Kidney (tissue), 13 donors: ENCODE measurements at regions not wholly inside any gene's neighbourhood (a gene's known extent, or its start where the extent isn't known, plus 50 kb on each side); places are given as distances from the start of the nearest gene placed in this dataset.

ENCODE experiments used
- DNase-seq, 5 donors: peaks; one replicate each; pipeline ENCODE4 v3.0.0-alpha.2; 2013 to 2020
- FAIRE-seq: peaks from 2 replicates; lab custom pipeline; 2012; peaks lifted over from hg19 to GRCh38; lab: Jason Lieb, UNC
- H3K27ac ChIP-seq, 2 donors: one replicate each; pipeline ENCODE4 v1.7.0; 2013; ENCODE audit warnings: low read depth in 2 of 2, low read length in 2 of 2, inconsistent platforms in 1 of 2
- H3K27me3 ChIP-seq: one replicate; pipeline ENCODE4 v1.7.1; 2013; ENCODE audit warnings: low read length, inconsistent platforms; ENCODE audit not compliant: control insufficient read depth, insufficient read depth
- H3K36me3 ChIP-seq, 3 donors: one replicate each; pipeline versions ENCODE4 v1.7.0 to v1.7.1; 2013; ENCODE audit warnings: low read length in 3 of 3, control low read depth in 1 of 3, inconsistent platforms in 1 of 3; ENCODE audit not compliant: insufficient read depth in 3 of 3, control insufficient read depth in 2 of 3
- H3K4me1 ChIP-seq, 3 donors: one replicate each; pipeline versions ENCODE4 v1.7.0 to v1.7.1; 2013; ENCODE audit warnings: low read length in 3 of 3, inconsistent platforms in 1 of 3, low read depth in 1 of 3; ENCODE audit not compliant: control insufficient read depth in 2 of 3, insufficient read depth in 2 of 3
- H3K4me3 ChIP-seq, 3 donors: one replicate each; pipeline versions ENCODE4 v1.7.0 to v1.8.1; 2013; ENCODE audit warnings: low read length in 3 of 3, control low read depth in 1 of 3, inconsistent platforms in 1 of 3
- H3K9ac ChIP-seq, 3 donors: one replicate each; pipeline versions ENCODE4 v1.7.0 to v1.7.1; 2013; ENCODE audit warnings: low read length in 3 of 3, control low read depth in 1 of 3, inconsistent platforms in 1 of 3
- H3K9me3 ChIP-seq, 3 donors: one replicate each; pipeline versions ENCODE4 v1.7.0 to v1.7.1; 2013; ENCODE audit warnings: low read length in 3 of 3, control low read depth in 1 of 3, inconsistent platforms in 1 of 3; ENCODE audit not compliant: control insufficient read depth in 2 of 3, insufficient read depth in 1 of 3
- intact Hi-C: fragments of 100-400 bp; cut with DNase I; formaldehyde crosslinking; loops from one replicate; pipeline ENCODE4 v1.11.1; 2022
- TF ChIP-seq, protein P1 (sequence below): IDR thresholded peaks from 3 replicates; pipeline ENCODE4 v1.5.1; 2012; ENCODE audit warnings: mild to moderate bottlenecking, moderate library complexity, borderline replicate concordance; ENCODE audit not compliant: insufficient read depth; ENCODE audit errors: extremely low read depth
- donor health status: control.
- donor health status: control.
- donor health status: control.
- donor health status: control.
- donor health status: control.
- donor health status: DM: yes; HTN: yes; CAD: no.
- donor health status: Normal renal cell carcinoma (clear cell type).

DNA sequence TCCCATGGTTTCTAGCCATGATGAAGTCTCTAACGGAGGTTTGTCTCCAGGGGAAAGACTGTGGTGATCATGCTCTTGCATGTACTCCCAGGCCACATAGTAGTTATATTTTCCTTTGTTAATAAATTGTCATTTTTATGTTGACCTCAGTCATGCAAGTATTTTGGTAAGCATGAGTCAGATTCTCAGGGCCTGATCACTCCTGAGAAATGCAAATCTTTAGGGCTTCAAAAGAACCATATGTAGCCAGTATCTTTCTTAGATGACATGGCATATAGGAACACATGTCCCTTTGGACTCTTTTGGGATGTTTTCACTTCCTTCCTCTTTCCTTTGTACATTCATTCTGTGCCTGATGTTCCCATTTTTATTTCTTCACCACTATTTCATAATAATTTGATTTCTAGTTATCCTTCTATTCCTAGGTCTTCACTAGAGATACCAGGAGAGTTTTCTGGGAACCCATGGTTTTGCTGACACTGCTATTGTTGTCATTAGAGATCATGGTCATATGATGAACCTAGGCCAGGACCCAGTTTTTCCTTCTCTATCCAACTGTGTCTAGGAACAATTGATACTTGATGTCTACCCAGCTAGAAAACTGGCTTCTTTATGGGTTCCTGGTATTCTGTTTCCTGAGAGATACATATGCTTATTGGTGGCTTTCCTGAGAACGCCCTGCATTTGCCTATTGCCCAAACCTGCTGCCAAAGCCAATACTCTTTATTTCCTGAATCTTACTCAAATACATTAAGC lies 248.1 kb upstream of the NREP start:
- H3K9ac ChIP-seq: no peak overlapping the region
- no peaks in the 10 kb centered on the region for H3K9me3 ChIP-seq
- no peak overlapping the region for H3K4me3 ChIP-seq
- H3K27me3 ChIP-seq: no peaks in the 10 kb centered on the region
- no peaks in the 10 kb centered on the region for H3K36me3 ChIP-seq
- no peak overlapping the region for H3K27ac ChIP-seq
- intact Hi-C loops: no loop called here
- no peak for FAIRE-seq
- TF ChIP-seq, protein P1, sequence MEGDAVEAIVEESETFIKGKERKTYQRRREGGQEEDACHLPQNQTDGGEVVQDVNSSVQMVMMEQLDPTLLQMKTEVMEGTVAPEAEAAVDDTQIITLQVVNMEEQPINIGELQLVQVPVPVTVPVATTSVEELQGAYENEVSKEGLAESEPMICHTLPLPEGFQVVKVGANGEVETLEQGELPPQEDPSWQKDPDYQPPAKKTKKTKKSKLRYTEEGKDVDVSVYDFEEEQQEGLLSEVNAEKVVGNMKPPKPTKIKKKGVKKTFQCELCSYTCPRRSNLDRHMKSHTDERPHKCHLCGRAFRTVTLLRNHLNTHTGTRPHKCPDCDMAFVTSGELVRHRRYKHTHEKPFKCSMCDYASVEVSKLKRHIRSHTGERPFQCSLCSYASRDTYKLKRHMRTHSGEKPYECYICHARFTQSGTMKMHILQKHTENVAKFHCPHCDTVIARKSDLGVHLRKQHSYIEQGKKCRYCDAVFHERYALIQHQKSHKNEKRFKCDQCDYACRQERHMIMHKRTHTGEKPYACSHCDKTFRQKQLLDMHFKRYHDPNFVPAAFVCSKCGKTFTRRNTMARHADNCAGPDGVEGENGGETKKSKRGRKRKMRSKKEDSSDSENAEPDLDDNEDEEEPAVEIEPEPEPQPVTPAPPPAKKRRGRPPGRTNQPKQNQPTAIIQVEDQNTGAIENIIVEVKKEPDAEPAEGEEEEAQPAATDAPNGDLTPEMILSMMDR: no peak
- H3K4me1 ChIP-seq: no peaks in the 10 kb centered on the region
- DNase-seq: no peak

DNA sequence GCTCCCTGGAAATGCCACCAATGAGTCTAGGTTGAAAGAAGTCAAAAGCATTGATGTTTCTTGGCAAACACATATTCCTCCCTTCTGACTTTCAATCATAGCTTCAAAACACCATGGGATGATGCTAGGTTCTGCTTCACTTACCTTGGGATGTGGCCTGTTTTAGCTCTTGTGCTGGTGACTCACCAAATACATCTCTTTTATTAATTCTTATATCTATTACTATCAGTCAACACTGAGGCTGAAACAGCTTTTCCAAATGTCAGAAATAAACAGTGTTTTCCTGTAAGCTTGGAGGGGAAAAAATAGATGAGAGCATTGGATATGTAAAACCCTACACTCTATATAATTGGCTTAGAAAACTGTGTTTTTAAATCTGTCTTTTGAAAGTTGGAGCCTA lies 245.4 kb upstream of the NREP start:
- TF ChIP-seq, protein P1: no peak
- no peak for FAIRE-seq

DNA sequence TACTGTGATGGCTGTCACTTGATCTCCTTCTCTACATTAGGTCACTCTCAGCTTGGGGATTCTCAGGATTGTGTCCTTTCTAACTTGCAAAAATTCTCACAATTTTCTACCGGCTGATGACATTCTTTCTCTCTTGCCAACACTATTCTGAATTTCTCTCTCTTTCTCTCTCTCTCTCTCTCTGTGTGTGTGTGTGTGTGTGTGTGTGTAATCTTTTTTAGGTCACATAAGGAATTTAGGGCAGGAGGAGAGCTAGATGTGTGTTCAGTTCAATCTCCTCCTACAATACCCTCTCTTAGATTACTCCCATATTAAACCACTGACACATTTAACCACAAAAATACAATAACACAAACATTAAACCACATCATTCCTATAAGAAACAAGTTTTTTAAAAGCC lies 242.3 kb upstream of the NREP start:
- TF ChIP-seq, protein P1: no peak
- no peak for FAIRE-seq
- H3K9ac ChIP-seq: no peak overlapping the region
- no peak overlapping the region for H3K27ac ChIP-seq
- H3K27me3 ChIP-seq: no peaks in the 10 kb centered on the region
- H3K36me3 ChIP-seq: no peaks in the 10 kb centered on the region
- peak in 1 of 5 donors; percentile 18 for DNase-seq
- no peak overlapping the region for H3K4me3 ChIP-seq
- H3K9me3 ChIP-seq: no peaks in the 10 kb centered on the region
- intact Hi-C loops: no loop called here
- no peaks in the 10 kb centered on the region for H3K4me1 ChIP-seq

More for the DNA sequence above, 245.4 kb upstream of the NREP start:
- no peak overlapping the region for H3K27ac ChIP-seq
- H3K9ac ChIP-seq: no peak overlapping the region
- H3K4me3 ChIP-seq: no peak overlapping the region
- H3K9me3 ChIP-seq: no peaks in the 10 kb centered on the region
- no peaks in the 10 kb centered on the region for H3K4me1 ChIP-seq
- no peaks in the 10 kb centered on the region for H3K27me3 ChIP-seq
- no peaks in the 10 kb centered on the region for H3K36me3 ChIP-seq
- no peak for DNase-seq
- intact Hi-C loops: no loop called here
